ENCODE measurements at regions not wholly inside any gene's neighbourhood (a gene's known extent, or its start where the extent isn't known, plus 50 kb on each side); places are given as distances from the start of the nearest gene placed in this dataset.

GRCh38 chr1:188154196-188154595, 1325.4 kb downstream of the PLA2G4A start:
- TF ChIP-seq POLR2A (IDR thresholded peaks at IDR 0.05; ENCODE audit: low read length) (no peak), RCOR1 (IDR thresholded peaks at IDR 0.05; ENCODE audit: low read depth, low read length) (no peak), USF2 (IDR thresholded peaks at IDR 0.05) (no peak), CTCF (IDR thresholded peaks at IDR 0.05) (no peak), PBX3 (IDR thresholded peaks at IDR 0.05) (no peak), EP300 (IDR thresholded peaks at IDR 0.05) (no peak), PHF8 (IDR thresholded peaks at IDR 0.05; ENCODE audit: borderline replicate concordance, low read depth) (no peak), NR3C1 (IDR thresholded peaks at IDR 0.05) (no peak), RARB (CRISPR knock-in tag; IDR thresholded peaks at IDR 0.05) (no peak), SMC3 (IDR thresholded peaks at IDR 0.05) (no peak), ESRRA (IDR thresholded peaks at IDR 0.05; ENCODE audit: borderline replicate concordance, low read length) (no peak)
- TF ChIP-seq, protein P1, sequence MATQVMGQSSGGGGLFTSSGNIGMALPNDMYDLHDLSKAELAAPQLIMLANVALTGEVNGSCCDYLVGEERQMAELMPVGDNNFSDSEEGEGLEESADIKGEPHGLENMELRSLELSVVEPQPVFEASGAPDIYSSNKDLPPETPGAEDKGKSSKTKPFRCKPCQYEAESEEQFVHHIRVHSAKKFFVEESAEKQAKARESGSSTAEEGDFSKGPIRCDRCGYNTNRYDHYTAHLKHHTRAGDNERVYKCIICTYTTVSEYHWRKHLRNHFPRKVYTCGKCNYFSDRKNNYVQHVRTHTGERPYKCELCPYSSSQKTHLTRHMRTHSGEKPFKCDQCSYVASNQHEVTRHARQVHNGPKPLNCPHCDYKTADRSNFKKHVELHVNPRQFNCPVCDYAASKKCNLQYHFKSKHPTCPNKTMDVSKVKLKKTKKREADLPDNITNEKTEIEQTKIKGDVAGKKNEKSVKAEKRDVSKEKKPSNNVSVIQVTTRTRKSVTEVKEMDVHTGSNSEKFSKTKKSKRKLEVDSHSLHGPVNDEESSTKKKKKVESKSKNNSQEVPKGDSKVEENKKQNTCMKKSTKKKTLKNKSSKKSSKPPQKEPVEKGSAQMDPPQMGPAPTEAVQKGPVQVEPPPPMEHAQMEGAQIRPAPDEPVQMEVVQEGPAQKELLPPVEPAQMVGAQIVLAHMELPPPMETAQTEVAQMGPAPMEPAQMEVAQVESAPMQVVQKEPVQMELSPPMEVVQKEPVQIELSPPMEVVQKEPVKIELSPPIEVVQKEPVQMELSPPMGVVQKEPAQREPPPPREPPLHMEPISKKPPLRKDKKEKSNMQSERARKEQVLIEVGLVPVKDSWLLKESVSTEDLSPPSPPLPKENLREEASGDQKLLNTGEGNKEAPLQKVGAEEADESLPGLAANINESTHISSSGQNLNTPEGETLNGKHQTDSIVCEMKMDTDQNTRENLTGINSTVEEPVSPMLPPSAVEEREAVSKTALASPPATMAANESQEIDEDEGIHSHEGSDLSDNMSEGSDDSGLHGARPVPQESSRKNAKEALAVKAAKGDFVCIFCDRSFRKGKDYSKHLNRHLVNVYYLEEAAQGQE (IDR thresholded peaks at IDR 0.05), result no peak
- TF ChIP-seq, protein P2, sequence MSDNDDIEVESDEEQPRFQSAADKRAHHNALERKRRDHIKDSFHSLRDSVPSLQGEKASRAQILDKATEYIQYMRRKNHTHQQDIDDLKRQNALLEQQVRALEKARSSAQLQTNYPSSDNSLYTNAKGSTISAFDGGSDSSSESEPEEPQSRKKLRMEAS (IDR thresholded peaks at IDR 0.05), result no peak

All from A549 (cell line).